HK-2 (cell line): ENCODE measurements at regions not wholly inside any gene's neighbourhood (a gene's known extent, or its start where the extent isn't known, plus 50 kb on each side); places are given as distances from the start of the nearest gene placed in this dataset.

Experiments
- DNase-seq: peaks from one replicate; pipeline ENCODE4 v3.0.0-alpha.2; 2018; ENCODE audit not compliant: unreplicated experiment

DNA sequence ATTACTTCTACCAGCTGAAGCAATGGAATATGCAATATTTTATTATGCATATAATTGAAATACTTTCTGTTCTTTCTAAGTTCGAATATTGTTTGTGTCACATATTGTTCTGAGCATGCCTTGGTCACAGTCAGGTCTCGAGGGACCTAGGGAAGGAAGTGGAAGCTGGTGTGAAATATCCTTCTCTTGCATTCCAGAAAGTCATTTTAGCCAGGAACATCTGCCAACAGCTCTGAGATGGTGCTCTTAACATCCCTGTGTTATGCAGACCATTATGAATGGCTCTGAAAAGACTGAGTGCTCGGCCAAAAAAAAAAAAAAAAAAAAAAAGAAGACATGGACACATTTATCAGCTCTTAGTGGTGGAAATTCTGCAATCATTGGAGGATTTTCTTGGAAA is 132.7 kb upstream of the JAG1 start:
- DNase-seq = no peak

DNA sequence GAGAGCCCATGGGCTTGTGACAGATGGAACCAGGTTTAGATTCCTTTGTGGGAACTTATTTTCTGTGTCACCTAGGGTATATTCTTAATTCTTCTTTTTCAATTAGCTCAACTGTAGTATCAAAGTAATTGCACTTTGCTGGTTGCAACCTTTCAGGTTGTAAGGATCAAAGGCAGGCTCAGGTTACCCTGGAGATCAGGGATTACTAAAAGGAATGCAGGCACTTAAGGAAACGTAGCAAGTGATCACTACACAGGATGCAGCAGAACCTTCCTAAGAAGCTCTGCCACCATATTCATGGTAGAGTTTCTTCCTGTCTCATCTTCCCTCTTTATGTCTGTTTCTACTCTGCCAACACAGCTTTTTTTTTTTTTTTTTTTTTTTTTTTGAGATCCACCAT is 133.2 kb upstream of the JAG1 start:
- DNase-seq = no peak

DNA sequence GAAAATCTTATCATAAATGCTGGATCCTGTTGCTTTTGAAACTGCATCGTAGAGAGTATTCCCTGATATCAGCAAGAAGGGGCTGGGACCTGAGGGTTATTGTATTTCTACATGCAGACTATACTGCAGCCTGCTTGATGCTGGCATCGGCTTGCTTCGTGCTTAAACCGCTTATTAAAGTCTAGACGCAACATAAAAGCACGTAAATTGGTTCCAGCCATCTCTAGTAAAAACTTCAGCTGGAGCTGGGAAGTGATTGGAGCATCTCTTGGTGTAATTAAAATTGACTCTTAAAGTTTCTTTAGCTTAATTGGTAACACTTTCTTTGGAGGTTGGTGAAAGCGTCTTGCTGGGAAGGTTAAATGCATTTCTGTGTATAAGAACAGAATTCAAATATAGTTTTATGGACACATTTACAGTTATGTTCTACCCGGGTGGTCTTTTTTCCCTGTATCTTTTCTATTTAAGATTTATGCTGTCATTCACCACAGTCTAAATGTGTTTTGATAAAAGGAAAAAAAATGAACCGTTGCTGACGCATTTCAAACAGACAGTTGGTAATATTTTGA is 139.0 kb upstream of the JAG1 start:
- DNase-seq = no peak

DNA sequence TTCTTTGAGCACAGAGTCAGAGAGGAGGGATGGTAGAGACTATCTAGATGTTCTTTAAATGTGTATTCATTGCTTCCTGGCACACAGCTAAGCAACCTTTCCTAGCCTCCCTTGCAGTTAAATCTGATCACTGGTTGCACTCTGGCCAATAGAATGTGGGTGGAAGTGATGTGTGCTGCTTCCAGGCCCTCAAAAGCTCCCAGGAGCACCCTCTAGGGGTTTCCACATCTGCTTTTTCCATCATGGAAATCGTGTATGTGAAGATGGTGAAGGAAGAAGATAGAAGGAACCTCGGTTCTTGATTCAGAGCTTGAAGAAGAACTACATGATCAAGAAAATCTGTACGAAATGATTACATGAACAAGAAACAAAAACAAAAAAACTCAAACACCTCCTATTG is 149.8 kb upstream of the JAG1 start:
- DNase-seq = no peak

DNA sequence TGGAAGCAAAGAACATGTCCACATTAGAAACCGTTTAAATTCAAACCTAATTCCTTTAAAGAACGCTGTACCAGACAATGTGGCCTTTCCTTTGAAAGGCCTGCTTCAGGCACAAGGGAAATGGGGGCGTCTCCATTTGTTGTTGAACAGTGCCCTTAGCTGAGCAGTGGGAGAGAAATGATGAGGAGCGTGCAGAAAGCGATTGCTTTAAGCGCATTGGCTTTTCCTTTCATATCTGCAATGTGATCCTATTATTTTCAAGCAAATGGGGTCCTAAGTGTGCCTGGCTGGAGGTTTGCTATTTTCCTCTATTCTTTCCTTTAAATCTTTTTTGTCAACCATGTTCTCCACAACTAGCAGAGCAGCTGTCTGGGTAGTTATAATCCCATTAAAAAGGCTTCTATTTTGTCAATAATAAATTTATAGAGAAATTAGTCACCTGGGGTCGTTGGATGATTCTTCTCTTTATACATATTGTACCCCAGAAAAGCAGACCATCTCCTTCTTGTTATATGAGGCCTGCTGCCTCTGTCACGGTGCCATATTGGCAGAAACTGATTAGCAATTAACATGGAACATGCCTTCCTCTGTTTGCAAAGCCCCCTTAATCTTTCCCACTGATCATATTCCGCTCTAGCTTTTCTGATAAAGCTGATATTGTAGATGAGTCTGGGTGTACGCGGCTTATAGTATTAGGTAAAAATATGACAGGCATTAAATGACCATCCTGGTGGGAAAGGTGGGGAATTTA is 151.1 kb upstream of the JAG1 start:
- DNase-seq = no peak

DNA sequence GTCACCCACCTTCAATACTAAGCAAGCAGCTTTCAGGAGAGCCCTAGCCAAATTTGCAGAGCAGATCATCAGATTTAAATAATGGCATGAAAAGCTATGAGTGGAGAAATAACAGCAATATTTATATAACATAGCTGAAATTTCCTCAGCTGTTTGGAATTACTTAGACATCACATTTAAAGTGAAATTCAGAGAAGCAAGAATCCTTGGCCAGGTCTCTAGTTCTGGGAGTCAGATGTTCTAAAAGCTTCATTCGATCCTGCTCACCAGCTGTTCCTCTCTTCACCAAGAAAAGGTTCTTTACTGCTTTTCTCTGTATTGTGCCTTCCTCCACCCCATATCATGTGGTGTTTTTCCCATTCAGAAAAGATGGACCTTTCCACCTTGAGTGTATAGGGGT is 152.3 kb upstream of the JAG1 start:
- DNase-seq = no peak

DNA sequence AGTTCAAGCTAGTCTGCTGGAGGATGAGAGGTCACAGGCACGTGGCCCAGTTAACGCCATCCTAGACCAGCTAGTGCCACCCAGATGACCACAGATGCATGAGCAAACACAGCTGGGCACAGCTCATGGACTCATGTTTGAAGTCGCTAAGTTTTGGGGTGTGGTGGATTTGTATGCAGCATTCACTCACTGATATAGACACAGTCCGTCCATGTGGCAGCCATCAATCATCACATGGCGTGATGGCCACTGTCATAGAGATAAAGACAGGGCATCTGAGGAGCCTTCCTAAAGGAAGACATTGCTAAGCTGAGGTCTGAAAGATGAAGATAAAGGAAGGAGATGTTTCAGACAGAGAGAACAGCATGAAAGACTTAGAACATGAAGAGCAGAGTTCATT is 154.4 kb upstream of the JAG1 start:
- DNase-seq = no peak

DNA sequence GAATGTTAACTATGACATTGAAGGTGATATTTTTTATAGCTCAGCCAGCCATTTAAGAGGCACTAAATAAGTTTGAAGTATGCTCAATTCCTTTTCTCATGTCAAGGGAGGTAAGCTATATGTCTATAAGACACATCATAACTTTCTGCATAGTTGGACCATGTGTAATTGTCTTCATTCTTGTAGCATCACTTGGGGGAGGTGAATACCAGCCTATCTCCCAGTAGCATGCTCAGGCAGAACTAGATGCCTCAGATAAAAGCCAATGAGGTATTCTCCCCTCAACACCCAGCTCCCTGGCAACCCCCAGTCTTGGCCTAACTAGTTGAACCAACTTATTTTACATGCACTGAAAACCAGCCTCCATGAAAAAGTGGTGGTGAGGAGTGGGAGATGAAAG is 158.3 kb upstream of the JAG1 start:
- DNase-seq = no peak

DNA sequence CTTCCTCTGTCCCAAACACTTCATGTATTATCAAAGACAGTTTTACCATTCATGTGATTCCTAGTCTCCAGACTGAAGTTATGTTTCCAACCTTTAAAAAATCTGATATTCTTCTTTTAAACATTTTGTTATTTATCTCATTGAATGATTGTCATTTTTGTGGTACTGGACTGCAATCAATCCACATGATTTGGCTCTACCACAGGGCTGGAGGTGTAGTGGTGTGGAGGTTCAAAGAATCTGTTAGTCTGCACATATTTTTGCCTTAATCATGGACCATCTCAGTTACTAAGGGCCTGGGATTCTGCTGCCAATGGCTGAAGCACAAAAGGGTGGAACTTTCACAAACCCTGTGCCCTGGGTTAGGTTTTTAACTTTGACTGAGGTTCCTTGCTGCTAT is 164.1 kb upstream of the JAG1 start:
- no peak for DNase-seq

DNA sequence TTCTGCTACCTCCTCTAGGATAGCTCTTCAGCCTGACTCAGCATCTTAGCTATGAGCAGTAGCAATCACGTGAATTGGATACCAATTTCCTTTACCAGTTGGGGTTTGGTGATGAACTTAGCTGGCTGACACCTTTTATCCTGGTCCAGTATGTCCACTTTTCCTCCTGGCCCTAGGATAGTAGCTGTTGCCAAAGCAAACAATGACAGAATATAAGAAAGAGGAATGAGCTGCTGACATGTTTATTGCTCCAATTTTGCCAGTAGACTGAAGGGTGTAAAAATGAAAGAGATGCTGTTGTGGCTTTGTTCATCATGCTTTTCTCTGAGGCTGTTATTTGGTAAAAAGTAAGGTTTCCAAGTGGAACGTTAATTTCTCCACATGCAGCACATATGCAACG is 168.3 kb upstream of the JAG1 start:
- DNase-seq = no peak

DNA sequence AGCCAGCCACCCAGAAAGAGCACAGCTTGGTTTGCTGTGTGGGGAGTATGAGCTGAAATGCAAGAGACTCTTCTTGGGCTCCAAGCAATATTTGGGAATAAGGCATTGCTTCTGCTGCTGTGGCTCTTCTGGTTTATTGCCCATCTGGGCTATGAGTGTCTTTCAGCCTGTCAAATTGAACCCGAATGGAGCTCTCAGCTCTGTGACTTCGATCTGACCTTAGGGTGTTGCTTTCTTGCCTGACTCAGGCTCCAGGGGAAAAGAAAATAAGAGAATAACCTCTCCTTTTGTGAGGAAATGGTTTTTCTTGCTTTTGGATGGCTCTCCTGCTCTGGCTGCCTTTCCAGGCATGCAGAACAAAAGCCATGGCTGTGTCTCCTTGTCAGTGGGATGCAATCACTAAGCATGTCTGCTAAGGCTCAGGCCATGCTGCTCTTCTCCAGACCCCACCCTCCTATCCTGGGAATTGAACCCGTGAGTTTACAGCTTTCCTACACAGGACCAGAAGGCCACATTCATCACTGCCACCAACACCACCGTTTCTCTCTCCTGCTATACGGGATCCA is 169.4 kb upstream of the JAG1 start:
- DNase-seq = no peak

DNA sequence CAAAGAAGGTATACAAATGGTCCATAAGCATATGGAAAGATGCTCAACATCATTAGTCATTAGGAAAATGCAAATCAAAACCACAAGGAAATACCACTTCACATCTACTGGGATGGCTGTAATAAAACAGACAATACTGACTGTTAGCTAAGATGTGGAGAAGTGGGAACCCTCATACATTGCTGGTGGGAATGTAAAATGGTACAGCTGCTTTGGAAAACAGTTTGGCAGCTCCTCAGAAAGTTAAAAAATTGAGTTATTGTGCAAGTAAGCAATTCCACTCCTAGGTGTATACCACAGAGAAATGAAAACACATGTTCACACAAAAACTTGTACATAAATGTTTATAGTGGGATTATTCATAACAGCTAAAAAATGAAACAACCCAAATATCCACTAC is 173.0 kb upstream of the JAG1 start:
- no peak for DNase-seq

DNA sequence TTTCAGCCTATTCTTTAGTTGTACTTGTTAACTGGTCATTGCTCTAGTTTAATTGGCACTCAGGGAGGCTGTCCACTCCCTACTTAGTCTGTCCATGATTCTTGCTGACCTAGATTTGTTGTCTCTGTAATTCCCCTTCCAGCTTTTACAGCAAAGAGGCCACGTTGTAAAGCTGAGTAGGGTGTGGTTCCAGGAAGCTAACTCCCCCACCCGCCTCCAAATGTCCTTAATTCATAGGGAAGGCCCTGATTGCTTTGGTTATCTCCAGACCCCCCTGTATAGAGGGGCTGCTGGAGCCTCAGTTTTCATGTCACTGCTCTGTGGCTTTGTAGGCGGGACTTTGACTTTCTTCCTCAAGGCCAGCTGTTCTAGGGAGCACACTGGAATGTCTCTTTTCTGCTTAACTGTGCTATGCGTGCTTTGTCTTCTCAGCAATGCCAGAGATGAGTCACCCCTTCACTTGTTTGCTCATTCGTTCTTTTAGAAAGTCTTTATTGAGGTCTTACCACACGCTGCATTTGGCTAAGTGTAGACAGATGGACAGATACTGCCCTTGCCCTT is 175.1 kb upstream of the JAG1 start:
- peak; percentile 53 for DNase-seq

DNA sequence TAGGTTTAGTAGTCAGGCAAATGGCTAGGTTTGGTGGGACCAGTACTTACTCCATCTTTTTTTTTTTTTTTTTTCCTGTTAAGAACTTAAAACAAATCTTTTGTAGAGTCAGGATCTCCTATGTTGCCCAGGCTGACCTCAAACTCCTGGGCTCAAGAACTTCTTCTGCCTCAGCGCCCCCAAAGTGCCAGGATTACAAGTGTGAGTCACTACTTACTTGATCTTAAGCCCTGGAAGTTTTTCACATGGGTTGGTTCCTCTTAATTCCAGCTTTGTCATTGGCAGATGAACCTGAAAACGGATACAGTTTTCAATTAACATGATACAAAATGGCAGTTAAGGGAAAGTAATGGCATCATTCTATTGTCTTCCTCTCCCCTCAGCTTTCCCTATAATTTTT is 179.4 kb upstream of the JAG1 start:
- DNase-seq = peak; percentile 46

DNA sequence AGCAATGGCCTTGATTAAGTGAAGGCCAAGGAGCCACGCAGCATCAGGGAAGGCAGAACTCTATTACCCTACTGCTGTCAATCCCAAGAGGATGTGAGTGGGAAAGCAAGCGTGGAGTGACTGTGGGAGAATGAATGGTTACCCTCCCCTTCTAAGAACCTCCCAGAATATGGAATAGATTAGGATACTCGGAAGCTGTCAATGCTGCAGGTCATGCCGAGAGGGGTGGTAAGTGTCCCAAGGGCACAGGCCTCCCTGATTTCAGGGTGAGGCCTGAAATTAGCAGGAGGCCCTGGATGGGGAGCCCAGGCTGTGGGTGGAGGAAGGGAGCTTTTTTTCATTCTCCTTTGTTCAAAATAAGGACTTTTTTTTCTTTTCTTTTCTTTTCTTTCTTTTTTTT is 179.9 kb upstream of the JAG1 start:
- DNase-seq = no peak

DNA sequence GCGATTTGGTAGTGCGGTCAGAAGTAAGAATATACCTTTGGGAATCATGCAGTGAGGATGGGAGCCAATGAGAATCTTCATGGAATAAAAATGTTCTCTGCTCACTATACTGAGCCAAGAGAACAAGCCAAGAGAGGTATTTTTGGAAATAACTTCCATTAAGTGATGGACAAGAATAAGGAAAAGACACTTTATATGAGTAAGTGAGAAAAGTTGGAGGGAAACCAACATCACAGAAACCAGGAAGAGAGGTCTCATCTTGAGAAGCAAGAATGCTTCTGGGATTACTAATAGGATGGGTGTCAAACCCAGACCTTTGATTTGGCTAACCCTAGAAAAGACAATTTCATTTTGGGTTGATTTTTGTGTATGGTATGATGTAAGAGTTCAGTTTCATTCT is 181.2 kb upstream of the JAG1 start:
- DNase-seq = no peak

DNA sequence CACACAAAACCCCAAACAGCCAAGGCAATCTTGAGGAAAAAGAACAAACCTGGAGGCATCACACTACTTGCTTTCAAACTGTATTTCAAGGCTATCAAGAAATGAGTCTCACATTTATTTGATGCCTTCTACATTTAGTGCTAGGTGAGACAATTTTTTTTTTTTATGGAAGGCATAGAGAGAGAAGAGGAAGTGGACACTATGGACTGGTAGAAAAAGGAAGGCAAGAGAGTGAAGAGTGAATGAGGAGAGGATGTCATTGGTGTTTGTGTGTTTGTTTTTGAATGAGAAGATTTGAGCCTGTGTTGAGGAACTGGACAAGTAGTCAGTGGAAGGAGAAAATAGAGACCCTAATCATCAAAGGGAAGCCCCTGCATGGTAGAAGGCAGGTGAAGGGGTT is 182.0 kb upstream of the JAG1 start:
- no peak for DNase-seq

DNA sequence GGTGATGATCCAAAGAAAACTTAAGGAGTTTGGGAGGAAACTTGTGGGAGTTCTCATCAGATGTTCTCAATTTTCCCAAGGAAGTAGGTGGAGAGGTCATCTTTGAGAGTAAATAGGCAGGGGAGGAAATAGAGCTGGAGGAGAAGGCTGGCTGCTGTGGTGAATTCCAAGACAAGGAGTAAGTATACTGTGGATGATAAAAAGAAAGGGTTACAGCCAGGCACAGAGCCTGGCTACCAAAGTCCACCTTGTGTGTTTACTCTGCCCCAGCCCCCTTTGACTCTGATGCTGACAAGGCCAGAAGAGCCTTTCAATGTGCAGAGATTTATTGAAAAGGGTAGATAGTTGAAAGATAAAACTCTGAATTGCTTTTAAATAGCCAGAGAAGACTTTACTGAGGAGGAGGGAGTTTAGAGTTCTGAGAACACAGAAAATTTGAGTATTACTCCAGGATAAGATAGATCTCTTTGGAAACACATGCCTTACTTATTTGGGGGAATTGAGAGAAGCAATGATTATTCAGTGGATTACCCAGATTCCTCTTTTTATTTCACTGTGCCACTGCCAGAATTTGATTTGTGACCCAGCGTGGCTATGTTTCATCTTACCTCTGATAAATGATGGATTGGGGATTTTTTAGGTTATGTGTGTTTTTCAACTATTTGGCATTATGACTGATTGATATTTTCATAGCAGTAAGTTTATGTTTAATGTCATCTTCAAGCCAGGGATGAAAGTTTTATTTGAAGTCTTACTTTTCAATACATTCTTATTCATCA is 182.6 kb upstream of the JAG1 start:
- DNase-seq = no peak

DNA sequence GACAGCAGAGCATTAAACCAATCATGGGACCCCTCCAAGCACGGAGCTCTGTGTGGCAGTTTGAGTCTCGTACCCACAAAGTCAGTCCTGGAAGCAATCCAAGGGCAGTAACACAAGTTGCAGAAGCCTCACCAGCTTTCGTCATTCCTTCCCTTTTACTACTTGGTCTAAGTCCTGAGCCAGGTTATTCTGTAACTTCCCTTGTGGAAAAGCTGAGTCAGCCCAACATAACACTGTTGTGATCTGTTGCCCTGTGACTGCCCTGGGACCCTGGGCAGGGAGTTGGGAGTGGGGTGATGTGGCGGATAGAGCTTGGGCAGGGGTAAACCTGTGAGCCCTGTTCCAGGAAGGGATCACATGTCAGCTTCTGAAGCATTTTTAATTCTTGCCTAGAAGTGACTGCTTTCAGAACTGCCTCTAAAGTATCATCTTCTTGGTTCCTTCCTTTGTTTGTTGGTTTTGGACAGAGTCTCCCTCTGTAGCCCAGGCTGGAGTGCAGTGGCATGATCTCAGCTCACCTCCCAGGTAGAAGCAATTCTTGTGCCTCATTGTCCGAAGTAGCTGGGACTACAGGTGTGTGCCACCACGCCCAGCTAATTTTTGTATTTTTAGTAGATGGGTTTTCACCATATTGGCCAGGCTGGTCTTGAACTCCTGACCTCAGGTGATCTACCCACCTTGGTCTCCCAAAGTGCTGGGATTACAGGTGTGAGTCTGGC is 183.7 kb upstream of the JAG1 start:
- peak; percentile 88 for DNase-seq

DNA sequence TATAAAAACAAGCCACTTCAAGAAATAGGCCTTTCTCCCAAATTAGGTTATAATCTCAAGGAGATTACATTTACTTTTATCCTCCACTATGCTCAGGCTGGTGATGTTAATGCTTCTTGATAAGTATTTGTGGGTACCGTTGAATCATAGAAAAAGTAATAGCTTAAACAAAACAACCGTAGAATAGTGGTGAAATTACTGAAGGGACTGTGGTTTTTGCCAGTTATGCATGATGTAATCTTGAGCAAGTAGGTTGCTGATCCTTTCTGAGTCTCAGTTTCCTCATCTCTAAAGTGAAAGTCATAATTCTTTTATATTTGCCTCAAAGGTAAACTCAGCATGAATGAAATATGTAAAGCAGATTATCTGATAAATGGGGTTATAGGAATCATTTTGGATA is 187.3 kb upstream of the JAG1 start:
- DNase-seq = no peak

DNA sequence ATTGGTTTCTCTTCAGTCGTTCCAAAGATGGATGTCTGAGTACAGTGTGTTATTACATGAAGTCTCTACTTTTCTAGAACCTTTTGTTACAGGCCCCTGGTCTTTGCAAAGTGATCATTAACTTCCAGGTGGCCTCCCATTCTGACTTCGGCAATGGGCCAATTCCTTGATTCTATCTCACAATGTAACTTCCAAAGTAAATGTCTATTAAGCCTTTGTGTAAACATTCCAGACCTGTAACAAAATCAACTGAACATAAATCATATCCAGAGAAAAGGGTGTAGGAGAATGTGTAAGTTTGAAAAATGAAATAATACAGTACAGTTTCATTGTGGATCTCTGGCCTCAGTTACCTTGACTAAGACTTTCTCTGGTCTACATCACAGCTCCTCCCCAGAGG is 187.8 kb upstream of the JAG1 start:
- no peak for DNase-seq
